Left kidney (tissue), 1 donor: ENCODE measurements at regions not wholly inside any gene's neighbourhood (a gene's known extent, or its start where the extent isn't known, plus 50 kb on each side); places are given as distances from the start of the nearest gene placed in this dataset.
A peak's percentile ranks its signal among the peaks of the same experiment; 100 is the strongest.

ENCODE experiments used
- DNase-seq: peaks from one replicate; pipeline ENCODE4 v3.0.0-alpha.2; 2013

DNA sequence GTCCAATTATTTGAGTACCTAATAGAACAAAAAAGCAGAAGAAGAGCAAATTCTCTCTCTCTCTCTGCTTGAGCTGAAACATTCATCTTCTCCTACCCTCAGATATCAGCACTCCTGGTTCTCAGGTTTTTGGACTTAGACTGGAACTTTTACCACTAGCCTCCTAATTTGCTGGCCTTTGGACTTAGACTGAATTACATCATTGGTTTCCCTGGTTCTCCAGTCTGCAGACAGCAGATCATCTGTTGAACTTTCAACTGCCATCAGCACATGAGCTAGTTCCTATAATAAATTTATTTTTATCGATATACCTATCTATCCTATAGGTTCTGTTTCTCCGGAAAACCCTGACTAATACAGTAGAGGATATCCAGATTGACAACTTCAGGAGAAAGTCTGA is 208.9 kb upstream of the GAS1 start:
- DNase-seq = no peak

DNA sequence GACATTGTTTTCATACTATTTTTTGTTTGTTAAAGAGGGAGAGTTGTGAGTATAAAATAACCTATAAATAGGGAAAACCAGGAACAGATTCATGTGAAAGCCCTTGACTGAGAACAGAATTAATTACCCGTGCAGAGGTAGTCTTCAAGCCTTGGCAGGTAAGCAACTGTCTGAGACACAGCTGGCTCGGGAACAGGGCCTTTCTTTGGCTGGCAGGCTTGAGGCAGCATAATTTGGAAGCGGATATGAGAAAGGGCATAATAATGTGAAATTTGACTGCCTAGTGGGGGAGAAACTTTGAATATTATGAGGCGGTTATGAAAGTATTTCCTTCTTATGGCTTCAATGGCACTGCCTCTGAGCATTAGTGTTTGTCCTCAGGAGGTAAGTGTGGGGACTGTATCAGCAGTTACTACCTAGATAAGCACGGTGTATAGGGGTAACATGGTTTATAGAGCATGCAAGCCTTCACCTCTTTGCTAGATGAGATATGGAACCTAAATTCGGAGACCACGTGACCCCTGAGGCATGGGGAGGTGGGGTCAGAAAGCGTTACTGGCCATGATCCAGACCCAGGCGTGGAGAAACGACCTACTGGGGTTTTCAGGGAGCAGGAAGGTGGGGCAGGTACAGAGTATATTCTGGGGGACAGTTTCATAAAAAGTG is 210.2 kb upstream of the GAS1 start:
- DNase-seq = no peak

DNA sequence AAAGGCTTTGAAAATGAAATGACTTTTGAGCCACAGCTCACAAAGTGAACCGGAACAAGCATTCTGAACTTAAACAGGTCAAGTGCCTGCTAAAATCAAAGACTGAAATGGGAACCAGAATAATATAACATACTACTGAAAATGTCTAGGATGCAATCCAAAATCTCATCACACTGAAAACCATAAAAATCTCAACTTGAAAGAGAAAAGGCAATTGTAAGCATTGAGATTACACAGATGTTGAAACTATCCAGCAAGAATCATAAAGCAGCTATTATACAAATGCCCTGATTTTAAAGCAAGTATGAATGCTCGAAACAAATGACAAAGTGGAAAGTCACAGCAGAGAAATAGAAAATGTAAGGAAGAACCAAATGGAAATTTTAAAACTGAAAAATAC is 211.5 kb upstream of the GAS1 start:
- DNase-seq = no peak

DNA sequence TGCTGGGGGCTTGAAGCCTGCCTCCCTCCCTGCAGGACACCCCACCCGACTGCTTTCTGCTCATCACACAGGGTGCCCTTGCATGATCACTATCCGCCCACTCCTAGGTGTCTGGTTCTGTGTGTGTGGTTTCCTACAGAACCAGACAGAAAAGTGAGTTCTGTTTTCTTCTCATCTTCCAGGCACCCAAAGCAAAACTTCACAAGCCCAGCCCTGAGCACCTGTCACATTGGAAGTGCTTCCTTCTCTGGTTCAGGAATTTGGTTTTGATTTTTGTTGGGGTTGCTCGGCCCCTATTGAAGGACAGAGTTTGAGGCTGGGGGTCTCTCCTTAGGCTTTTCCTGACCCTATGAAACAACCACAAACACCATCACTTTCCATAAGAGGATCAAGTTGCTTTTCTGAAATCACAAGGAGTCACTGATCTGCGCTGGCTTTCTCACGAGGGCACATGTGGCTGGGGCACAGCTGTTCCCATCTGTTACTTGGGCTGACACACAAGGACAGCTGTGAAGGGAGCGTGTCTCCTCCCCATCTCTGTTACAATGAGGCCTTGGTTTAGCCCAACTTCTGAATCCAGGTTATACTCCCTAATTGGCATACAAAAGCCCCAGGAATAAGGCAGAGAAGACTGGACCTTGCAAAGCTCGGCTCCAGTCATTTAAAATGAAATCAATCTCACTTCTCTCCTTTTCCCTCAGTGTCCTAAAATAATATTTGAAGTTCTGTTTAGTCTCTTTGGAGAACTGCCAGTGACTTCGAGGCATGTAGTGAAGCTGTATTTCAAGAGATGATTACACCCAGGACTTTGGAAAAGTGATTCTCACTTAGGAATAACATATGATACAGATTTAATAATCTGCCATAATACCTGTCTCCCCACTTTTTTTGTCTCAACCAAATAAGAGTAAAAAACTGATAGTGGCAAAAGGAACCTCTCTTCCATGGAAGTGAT is 213.1 kb upstream of the GAS1 start:
- DNase-seq = no peak

DNA sequence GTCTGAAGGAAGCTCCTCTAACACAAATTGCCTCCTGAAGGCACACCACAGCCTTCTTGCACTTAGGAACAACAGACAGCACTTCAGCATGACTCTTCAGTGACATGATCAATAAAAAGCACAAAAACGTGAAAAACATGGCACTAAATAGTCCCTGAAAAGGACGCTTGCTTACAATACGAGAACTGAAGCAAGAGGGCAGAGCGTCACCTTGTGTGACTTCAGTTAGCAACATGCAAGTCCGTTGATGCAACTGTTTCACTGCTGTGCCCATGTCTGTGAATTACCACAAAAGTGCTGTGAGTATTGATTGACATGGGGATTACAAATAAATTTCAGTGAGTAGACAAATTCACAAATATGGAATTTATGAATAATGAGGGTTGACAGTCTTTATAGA is 219.9 kb upstream of the GAS1 start:
- no peak for DNase-seq

DNA sequence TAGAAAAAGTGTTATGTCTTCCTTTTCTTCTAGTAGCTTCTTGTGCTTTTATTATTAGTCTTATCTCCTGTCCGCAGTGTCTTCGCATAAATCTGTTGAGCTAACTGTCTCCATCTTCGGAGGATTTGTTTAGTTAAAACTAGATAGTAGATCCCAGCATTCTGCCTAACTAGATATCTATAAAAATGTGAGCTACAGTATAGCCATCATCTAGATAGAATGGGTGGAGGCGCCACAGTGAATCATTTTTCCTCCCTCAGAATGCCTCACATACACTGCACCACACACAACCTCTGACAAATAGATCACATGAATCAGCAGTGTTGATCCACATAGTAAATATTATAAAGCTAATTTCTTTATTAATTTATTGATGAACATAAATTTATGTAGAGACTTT is 220.3 kb upstream of the GAS1 start:
- DNase-seq = no peak

DNA sequence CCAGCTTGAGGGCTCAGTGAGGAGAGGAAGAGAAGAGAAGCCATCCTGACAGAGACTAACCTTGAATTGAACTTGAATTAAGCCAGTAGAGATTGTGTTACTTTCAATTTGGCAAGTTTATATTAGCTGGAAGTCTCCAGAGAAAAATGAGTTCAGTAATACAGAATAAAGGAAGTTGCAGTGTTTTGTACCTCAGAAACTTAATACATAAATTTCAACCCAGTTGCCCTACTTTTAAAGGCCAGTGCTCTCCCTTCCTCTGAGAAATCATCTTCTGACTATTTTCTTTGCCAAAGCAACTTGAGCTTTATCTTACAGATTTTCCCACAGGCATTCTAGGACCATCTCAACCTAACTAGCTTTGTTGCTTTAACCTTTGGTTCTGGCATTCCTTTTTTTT is 231.0 kb upstream of the GAS1 start:
- DNase-seq = no peak

DNA sequence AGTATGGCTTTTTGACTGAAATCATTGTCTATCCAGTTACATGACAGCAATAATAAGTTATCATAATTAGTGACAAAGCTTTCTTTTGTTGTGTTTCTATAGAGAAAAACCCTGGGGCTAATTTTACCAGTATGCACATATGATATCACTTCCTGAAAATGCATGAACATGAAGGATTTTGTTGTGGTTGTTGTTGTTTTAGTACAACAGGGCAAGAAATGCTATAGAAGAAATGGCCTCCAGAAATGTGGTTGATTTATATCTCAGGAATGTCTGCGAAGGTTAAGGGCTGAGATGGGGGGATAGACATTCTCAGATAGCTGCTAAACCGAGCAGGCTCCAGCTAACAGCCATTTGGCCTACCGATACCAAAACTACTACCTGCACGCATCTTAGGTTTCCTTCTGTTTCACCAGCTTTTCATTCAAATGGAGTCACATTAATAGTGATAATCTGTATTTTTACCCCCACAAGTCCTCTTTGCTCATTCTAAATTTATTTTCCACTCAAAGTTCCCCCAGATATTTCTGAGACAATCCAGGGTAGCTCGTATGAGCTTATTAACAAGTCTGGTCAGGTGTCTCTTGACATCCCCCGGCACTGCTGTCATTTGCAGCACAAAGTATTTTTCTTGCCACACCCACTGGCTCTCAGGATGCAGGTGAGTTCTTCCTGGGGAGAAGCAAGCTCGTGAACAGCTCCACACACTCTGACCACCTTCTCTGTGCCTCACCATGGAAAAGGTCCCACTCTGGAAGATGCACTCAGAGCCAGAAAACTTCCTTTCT is 232.4 kb upstream of the GAS1 start:
- no peak for DNase-seq

DNA sequence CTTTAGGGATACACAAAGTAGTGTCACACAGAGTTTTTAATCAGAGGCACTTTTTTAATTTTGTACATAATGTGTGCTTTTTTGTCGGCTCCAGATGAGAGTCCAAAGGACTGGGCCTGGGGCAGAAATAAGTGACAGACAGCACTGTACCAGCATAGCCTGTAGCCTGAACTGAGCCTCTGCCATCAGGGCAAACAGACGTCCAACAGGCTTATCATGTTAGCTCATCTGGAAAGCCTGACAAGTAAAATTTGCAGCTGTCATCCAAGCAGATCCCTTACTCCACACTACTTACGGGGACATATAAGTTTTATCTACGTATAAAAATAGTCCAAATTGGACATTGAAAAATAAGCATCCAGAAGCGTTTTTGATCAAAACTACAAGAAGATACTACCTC is 233.1 kb upstream of the GAS1 start:
- no peak for DNase-seq

DNA sequence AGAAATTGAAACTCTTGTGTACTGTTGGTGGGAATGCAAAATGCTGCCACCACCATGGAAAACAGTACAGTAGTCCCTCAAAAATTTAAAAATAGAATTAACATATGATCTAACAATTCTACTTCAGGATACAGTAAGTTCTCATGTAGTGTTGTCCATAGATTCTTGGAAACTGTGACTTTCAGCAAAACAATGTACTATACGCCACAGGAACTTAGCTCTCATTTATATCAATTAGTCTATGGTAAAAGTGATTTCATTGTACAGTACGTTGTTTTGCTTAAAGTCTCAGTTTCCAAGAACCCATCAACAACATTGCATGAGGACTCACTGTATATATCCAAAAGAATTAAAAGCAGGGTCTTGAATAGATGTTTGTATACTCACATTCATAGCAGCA is 233.5 kb upstream of the GAS1 start:
- DNase-seq = no peak

DNA sequence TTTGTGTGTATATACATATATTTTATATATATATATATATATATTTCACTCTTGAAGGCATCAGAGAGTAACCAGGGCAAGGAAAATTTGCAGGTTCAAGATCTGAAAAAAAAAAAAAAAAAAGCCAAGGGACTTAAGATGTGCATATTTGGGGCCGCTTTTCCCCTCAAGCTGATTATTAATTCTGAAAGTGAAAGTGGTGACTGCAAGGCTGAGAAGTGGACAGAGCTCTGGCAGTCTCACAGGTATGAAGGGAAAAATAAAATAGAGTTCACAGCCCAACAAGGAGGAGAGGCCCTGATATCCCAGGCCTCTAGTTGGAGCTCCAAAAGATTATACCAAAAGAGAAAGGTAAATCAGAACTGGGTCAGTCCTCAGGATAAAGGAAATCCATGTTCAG is 234.4 kb upstream of the GAS1 start:
- DNase-seq = no peak

DNA sequence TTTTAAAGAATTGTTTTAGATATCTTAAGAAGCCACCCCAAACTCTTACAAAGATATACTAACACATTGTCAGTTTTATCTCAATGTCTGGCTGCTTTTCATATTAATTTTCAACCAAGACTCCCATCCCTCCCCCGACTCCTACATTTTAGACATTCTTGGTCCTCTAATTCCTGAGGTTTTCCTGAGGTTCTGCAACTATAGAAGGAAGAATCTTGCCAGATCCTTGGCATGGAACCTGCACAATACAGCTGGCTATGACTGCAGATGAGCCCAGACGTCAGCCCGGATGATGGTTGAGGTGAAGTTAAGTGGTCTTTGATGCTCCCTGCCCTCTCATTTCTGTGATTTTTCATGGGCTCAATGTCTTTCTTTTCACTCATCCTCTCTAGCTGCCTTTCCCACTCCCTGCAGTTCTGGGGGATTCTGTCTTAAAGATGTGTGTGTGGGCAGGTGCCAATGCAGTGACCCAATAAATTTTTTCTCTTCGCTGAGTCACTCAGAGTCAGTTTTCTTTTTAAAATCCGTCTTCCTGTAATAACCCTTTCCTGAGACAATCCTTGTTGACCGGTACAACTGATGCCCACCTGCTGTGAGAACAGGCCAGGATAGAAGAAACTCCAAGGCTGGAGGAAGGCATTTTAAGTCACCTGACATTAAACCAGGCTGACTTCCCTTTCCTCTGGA is 237.8 kb upstream of the GAS1 start:
- DNase-seq = no peak

DNA sequence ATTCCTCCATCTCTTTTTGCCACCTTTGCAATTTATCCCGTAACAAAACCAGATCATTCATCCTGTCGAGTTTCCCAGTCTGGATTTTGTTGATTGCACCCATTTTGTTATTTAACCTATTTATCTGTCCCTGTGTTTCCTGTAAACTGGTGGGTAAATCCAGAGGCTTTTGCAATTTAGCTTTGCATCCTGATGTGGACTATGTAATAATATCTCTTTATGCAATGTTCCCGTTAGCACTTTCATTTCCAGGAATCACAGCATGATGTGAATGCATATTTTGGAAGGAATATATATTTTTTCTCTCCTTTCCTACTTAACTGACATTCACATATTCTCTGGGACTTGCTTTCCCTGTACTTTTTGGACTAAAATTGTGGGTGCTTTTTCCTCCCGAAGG is 240.3 kb upstream of the GAS1 start:
- no peak for DNase-seq

DNA sequence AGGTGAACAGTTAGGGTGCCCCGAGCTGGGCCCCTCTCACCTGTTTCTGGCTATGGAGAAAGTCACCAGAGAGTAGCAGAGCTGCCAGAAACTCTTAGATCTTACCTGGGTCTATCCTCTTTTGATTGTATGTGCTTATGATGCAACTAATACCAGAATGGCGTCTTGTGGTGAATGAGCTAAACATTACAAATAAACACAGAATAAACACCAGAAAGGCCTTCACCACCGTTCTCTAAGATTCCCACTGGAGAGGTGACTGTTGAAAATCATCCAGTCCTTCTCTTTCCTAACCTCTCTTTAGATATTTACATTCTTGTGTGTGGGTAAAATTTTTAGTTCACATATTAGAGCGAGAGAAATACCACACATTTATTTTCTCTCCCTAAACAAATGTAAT is 241.7 kb upstream of the GAS1 start:
- no peak for DNase-seq

DNA sequence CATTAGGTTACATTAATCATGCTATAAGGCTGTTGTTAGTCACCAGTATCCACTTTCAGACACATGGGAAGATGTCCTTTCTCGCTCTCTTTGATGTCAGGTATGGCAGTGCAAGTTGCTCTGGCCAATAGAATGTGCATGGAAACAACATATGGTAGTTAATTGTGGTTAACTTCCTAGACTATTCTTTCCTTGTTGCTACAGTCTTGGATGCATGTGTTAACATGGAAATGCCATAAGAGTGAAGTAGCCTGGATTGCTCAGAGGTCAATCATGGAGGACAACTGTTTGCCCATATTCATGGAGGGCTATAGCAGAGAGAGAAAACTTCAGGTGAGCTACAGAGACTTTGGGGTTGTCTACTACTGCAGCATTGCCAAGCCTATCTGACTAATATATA is 245.8 kb upstream of the GAS1 start:
- no peak for DNase-seq

DNA sequence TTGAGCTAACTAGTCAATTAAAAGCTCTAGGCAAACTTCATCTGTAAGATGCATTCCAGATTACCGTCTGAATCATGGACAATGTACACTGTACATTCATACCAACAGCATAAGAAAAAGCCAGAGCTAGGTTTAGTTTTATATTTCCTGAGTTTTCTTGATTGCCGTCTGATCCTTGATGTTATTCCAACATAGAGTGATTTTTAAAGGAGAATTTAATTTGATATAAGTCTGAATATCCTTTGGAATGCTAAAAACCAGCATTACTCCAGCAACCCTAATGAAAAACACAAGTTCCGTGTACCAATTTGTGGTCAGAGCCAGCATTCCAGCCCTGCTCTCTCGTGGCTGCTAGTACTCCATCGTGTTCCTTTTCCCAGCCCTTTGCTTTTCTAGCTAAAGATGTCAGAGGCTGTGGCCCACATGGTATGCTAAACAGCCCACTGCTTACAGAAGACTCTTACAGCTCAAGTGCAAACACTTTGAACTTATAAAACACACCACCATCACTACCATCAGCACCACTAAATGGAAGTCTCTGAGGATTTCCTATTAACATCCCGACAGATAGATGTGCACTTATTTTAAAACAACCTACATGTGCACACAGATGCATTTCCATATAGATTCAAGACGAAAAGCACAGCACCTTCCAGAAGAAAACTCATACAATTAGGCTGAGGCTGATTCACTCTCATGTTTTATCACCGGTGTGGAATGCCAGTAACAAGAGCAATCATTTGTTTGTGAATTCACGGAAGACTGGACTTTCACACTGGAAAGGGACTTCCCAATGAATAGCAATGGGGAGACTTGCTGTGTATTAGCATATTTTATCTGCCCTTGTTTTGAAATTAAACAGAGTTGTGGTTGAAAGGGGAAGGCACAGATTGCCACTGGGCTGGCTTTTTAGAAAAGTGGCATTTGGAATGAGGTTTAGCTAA is 246.9 kb upstream of the GAS1 start:
- peak; percentile 26 for DNase-seq

DNA sequence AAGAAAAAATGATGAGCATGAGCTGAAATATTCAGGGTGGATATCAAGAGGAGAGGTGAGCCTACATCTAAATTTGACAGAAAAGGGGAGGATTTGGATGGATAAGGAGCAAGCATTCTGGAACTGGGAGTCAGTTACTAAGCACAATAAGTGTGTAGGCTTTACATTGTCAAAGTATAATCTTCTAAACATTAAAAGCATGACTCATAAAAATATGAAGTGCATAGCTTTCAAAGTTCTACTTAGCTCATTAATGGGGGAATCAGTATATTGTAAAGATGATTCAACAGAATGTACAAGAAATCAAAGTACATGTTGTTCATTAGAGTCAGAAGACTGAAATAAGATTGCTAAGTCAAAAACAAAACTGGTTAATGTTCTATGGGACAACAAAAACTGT is 248.0 kb upstream of the GAS1 start:
- no peak for DNase-seq

DNA sequence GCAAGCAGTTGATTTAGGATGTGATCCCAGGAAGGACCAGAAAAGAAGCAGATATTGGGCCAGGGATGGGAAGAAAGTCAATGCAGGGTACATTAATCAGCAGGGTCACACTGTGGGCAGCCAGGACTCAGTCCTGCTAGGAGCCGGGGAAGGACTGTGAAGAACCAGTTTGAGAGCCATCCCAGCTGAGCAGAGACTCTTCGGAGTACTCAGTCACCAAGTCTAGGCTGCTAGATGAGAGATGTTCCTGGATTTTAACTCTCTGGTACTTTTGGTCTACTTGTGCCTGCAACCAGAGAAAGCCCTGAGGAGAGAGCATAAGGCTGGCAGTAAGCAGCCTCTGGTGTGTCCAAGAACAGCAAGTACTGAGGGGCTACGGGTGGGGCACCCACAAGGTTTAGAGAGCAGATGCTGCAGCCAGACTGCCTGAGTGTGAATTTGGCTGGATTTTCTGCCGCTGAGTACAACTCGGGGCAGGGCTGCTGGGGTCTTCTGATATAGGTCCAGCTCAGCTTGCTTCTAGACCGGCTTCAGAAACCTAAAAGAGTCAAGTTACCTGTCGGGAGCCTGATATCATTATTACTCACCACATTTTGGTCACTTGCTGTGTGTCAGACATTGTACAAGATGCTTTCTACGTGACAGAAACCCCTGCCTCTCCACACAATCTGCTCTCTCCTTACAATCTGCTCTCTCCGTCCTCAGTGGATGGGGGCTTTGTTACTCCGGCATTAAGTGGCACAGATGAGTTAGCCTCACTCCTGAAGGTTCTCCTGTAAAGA is 250.2 kb upstream of the GAS1 start:
- no peak for DNase-seq

DNA sequence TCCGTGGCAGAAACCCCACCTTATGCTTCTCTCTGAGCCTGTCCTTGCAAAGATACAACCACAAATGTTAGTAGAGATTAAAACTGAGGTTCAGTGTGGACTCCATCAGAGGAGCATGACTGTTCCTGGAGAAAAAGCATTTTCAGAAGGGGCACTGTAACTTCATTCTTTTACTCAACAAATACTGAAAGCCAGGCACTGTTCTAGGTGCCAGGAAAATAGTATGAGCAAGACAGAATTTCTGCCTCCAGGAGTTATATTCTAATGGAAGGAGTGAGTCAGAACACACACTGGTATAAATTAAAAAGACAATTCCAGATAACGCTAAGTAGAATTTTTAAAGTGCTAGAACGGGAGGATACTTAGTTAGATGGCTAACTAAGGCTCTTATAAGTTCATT is 251.4 kb upstream of the GAS1 start:
- DNase-seq = no peak

DNA sequence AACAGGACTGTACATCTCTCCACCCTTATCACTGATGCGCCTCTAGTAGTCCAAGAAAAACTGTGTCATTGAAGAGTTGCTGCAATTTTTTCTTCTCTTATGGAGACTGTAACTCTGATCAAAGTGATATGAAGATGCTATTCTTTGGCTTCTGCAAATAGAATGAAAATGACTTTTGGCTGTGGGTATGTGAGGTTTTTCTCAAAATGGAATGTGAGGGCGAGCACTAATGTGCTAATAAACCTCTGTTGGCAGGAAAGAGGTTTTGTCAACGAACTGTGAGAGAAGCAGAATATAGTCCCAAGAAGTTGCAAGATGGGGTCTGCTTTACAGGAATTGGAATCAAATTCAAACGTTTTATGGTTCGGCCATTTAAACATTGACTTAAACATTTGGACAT is 252.0 kb upstream of the GAS1 start:
- DNase-seq = no peak
